Liver (tissue), 7 donors: ENCODE measurements at regions not wholly inside any gene's neighbourhood (a gene's known extent, or its start where the extent isn't known, plus 50 kb on each side); places are given as distances from the start of the nearest gene placed in this dataset.

Source experiments
- DNase-seq: peaks from one replicate; pipeline ENCODE4 v3.0.0-alpha.2; 2017; ENCODE audit warnings: low spot score
- H3K27ac ChIP-seq, 2 donors: one replicate each; pipeline ENCODE4 v1.7.0; 2013; ENCODE audit warnings: inconsistent platforms in 2 of 2, low read length in 2 of 2, control low read depth in 1 of 2, low read depth in 1 of 2, mild to moderate bottlenecking in 1 of 2
- H3K27me3 ChIP-seq, 4 donors: one replicate each; pipeline versions ENCODE4 v1.6.1 to v1.7.0; 2013; ENCODE audit warnings: low read length in 3 of 4, inconsistent platforms in 1 of 4, mild to moderate bottlenecking in 1 of 4, moderate library complexity in 1 of 4; ENCODE audit not compliant: control insufficient read depth in 4 of 4, insufficient read depth in 4 of 4
- H3K36me3 ChIP-seq, 4 donors: one replicate each; pipeline versions ENCODE4 v1.6.1 to v1.7.0; 2013; ENCODE audit warnings: low read length in 3 of 4, mild to moderate bottlenecking in 3 of 4, low read depth in 1 of 4, moderate library complexity in 1 of 4; ENCODE audit not compliant: control insufficient read depth in 4 of 4, insufficient read depth in 3 of 4
- H3K4me1 ChIP-seq, 4 donors: one replicate each; pipeline versions ENCODE4 v1.6.1 to v1.7.0; 2013; ENCODE audit warnings: low read length in 3 of 4, mild to moderate bottlenecking in 3 of 4, moderate library complexity in 1 of 4; ENCODE audit not compliant: control insufficient read depth in 4 of 4, insufficient read depth in 4 of 4
- H3K4me3 ChIP-seq, 3 donors: one replicate each; pipeline versions ENCODE4 v1.6.1 to v1.7.0; 2013; ENCODE audit warnings: low read length in 3 of 3, control low read depth in 1 of 3, low read depth in 1 of 3, mild to moderate bottlenecking in 1 of 3
- H3K9ac ChIP-seq, 2 donors: one replicate each; pipeline ENCODE4 v1.7.0; 2013; ENCODE audit warnings: low read length in 2 of 2, mild to moderate bottlenecking in 2 of 2, moderate library complexity in 2 of 2, control low read depth in 1 of 2, low read depth in 1 of 2
- H3K9me3 ChIP-seq, 4 donors: one replicate each; pipeline versions ENCODE4 v1.6.1 to v1.7.0; 2013; ENCODE audit warnings: low read length in 3 of 4; ENCODE audit not compliant: control insufficient read depth in 4 of 4
- EGR1 ChIP-seq, 2 donors: IDR thresholded peaks; 2 replicates each; pipeline ENCODE4 v1.6.1; 2016 to 2018; ENCODE audit warnings: antibody characterized with exemption in 2 of 2, low read depth in 2 of 2
- FOXA1 ChIP-seq: IDR thresholded peaks from 2 replicates; pipeline ENCODE4 v1.6.1; 2016; ENCODE audit warnings: antibody characterized with exemption
- FOXA2 ChIP-seq: IDR thresholded peaks from 2 replicates; pipeline ENCODE4 v1.6.1; 2016; ENCODE audit warnings: antibody characterized with exemption
- GABPA ChIP-seq, 2 donors: IDR thresholded peaks in 1 of 2; conservative IDR thresholded peaks in 1 of 2; 2 replicates each; pipeline ENCODE4 v1.6.1; 2016; ENCODE audit warnings: antibody characterized with exemption in 2 of 2, mild to moderate bottlenecking in 1 of 2, moderate library complexity in 1 of 2
- HNF4G ChIP-seq: IDR thresholded peaks from 2 replicates; pipeline ENCODE4 v1.6.1; 2016; ENCODE audit warnings: antibody characterized with exemption
- JUND ChIP-seq, 2 donors: IDR thresholded peaks; 2 replicates each; pipeline ENCODE4 v1.6.1; 2016; ENCODE audit warnings: antibody characterized with exemption in 2 of 2
- NR2F2 ChIP-seq: IDR thresholded peaks from 2 replicates; pipeline ENCODE4 v1.6.1; 2016; ENCODE audit warnings: antibody characterized with exemption
- RAD21 ChIP-seq, 2 donors: IDR thresholded peaks; 2 replicates each; pipeline ENCODE4 v1.6.1; 2016; ENCODE audit warnings: antibody characterized with exemption in 2 of 2, mild to moderate bottlenecking in 2 of 2
- RXRA ChIP-seq, 2 donors: IDR thresholded peaks; 2 replicates each; pipeline ENCODE4 v1.6.1; 2017 to 2018; ENCODE audit warnings: antibody characterized with exemption in 2 of 2, mild to moderate bottlenecking in 1 of 2
- SP1 ChIP-seq: IDR thresholded peaks from 2 replicates; pipeline ENCODE4 v1.6.1; 2018; ENCODE audit warnings: antibody characterized with exemption, mild to moderate bottlenecking
- TAF1 ChIP-seq: conservative IDR thresholded peaks from 2 replicates; pipeline ENCODE4 v1.6.1; 2016; ENCODE audit warnings: antibody characterized with exemption, mild to moderate bottlenecking
- YY1 ChIP-seq: IDR thresholded peaks from 2 replicates; pipeline ENCODE4 v1.6.1; 2016; ENCODE audit warnings: antibody characterized with exemption, mild to moderate bottlenecking
- ZBTB33 ChIP-seq: IDR thresholded peaks from 2 replicates; pipeline ENCODE4 v1.6.1; 2016; ENCODE audit warnings: antibody characterized with exemption
- whole genome bisulfite sequencing: extraction: QIAGEN DNeasy Blood & Tissue Kit; methylation state at CpG from one replicate; pipeline ENCODE4 v1.1.7; 2013; 5-methylcytosine and 5-hydroxymethylcytosine counted together
- TF ChIP-seq, protein P1 (sequence below): IDR thresholded peaks from 2 replicates; pipeline ENCODE4 v1.6.1; 2016; ENCODE audit warnings: antibody characterized with exemption
- TF ChIP-seq, protein P2 (sequence below): IDR thresholded peaks from 2 replicates; pipeline ENCODE4 v1.6.1; 2016; ENCODE audit warnings: antibody characterized with exemption, mild to moderate bottlenecking
- donor health status: healthy.
- donor health status: healthy.
- donor health status: healthy.
- donor health status: healthy.

DNA sequence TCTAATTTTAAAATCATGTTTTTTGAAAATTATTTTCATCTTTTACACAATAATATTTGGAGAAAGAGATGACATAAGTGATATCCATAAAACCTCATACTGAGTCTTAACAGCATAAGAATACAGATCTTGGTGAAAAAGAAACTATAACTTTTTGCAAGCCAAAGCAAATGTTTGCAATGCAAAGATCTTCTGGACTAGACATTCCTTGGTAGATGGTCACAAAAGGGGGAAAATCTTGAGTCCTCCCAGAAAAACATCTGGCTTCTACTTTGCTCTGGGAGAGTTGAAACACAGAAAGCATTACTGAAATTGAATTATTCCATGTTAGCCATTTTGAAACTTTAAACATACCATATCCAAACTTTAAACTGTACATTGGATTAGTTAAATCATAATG is 308.2 kb downstream of the ANXA1 start:
- Histone ChIP-seq H3K27ac (no peak overlapping the region), H3K4me3 (no peak overlapping the region), H3K36me3 (no peaks in the 10 kb centered on the region), H3K9me3 (no peaks in the 10 kb centered on the region), H3K4me1 (no peaks in the 10 kb centered on the region), H3K27me3 (no peaks in the 10 kb centered on the region), H3K9ac (no peak overlapping the region)
- TF ChIP-seq HNF4G (no peak), EGR1 (IDR thresholded peaks at IDR 0.05; ENCODE audit: low read depth in 2 of 2) (no peak), YY1 (no peak), GABPA (IDR thresholded peaks at IDR 0.05 in 1 of 2, conservative IDR thresholded peaks at IDR 0.05 in 1 of 2) (no peak), FOXA1 (no peak), JUND (IDR thresholded peaks at IDR 0.05) (no peak), NR2F2 (no peak), ZBTB33 (no peak), TAF1 (no peak), FOXA2 (no peak), SP1 (no peak), RXRA (IDR thresholded peaks at IDR 0.05) (no peak)
- TF ChIP-seq, protein P1, sequence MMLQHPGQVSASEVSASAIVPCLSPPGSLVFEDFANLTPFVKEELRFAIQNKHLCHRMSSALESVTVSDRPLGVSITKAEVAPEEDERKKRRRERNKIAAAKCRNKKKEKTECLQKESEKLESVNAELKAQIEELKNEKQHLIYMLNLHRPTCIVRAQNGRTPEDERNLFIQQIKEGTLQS: no peak
- TF ChIP-seq, protein P2, sequence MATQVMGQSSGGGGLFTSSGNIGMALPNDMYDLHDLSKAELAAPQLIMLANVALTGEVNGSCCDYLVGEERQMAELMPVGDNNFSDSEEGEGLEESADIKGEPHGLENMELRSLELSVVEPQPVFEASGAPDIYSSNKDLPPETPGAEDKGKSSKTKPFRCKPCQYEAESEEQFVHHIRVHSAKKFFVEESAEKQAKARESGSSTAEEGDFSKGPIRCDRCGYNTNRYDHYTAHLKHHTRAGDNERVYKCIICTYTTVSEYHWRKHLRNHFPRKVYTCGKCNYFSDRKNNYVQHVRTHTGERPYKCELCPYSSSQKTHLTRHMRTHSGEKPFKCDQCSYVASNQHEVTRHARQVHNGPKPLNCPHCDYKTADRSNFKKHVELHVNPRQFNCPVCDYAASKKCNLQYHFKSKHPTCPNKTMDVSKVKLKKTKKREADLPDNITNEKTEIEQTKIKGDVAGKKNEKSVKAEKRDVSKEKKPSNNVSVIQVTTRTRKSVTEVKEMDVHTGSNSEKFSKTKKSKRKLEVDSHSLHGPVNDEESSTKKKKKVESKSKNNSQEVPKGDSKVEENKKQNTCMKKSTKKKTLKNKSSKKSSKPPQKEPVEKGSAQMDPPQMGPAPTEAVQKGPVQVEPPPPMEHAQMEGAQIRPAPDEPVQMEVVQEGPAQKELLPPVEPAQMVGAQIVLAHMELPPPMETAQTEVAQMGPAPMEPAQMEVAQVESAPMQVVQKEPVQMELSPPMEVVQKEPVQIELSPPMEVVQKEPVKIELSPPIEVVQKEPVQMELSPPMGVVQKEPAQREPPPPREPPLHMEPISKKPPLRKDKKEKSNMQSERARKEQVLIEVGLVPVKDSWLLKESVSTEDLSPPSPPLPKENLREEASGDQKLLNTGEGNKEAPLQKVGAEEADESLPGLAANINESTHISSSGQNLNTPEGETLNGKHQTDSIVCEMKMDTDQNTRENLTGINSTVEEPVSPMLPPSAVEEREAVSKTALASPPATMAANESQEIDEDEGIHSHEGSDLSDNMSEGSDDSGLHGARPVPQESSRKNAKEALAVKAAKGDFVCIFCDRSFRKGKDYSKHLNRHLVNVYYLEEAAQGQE: no peak
- DNase-seq: no peak

GRCh38 chr9:73468716-73469115 is 317.1 kb downstream of the ANXA1 start:
- 51% methylated on average over 1 of the region's 1 CpG for WGBS
- no peak for TF ChIP-seq JUND (IDR thresholded peaks at IDR 0.05)
- no peak for TF ChIP-seq RAD21 (IDR thresholded peaks at IDR 0.05)
- no peak for TF ChIP-seq GABPA (IDR thresholded peaks at IDR 0.05 in 1 of 2, conservative IDR thresholded peaks at IDR 0.05 in 1 of 2)
- Histone ChIP-seq H3K36me3 (no peaks in the 10 kb centered on the region), H3K9me3 (no peaks in the 10 kb centered on the region), H3K27me3 (no peaks in the 10 kb centered on the region), H3K4me3 (no peak overlapping the region), H3K4me1 (no peaks in the 10 kb centered on the region), H3K9ac (no peak overlapping the region), H3K27ac (no peak overlapping the region)
- no peak for DNase-seq

GRCh38 chr9:73470766-73471165 is 319.1 kb downstream of the ANXA1 start:
- Histone ChIP-seq H3K4me1 (no peaks in the 10 kb centered on the region), H3K36me3 (no peaks in the 10 kb centered on the region), H3K9me3 (no peaks in the 10 kb centered on the region), H3K27me3 (no peaks in the 10 kb centered on the region), H3K27ac (no peak overlapping the region), H3K4me3 (no peak overlapping the region), H3K9ac (no peak overlapping the region)
- TF ChIP-seq RXRA (IDR thresholded peaks at IDR 0.05): no peak
- no peak for DNase-seq
- WGBS: 79% methylated on average over 3 of the region's 3 CpGs
